Cerebellar nuclear complex (tissue), 1 donor: ENCODE measurements at regions not wholly inside any gene's neighbourhood (a gene's known extent, or its start where the extent isn't known, plus 50 kb on each side); places are given as distances from the start of the nearest gene placed in this dataset.
A peak's percentile ranks its signal among the peaks of the same experiment; 100 is the strongest.

ENCODE experiments used
- DNase-seq, 2 experiments: peaks; one replicate each; lab custom pipeline; 2025; lab: John Stamatoyannopoulos, UW

- DNase-seq = no peak
Observed at GRCh38 chr5:167555565-167556166, 735.8 kb upstream of the WWC1 start.

GRCh38 chr5:167557359-167557758 lies 734.1 kb upstream of the WWC1 start:
- DNase-seq = no peak

GRCh38 chr5:167561796-167562195 lies 729.6 kb upstream of the WWC1 start:
- no peak for DNase-seq

- no peak for DNase-seq
Observed at GRCh38 chr5:167564275-167564674, 727.2 kb upstream of the WWC1 start.

- no peak for DNase-seq
Observed at GRCh38 chr5:167565189-167565954, 726.1 kb upstream of the WWC1 start.

- DNase-seq = no peak
Observed at GRCh38 chr5:167570431-167570830, 721.0 kb upstream of the WWC1 start.

- no peak for DNase-seq
Observed at GRCh38 chr5:167571824-167572223, 719.6 kb upstream of the WWC1 start.

- peak; percentile 20 to 67 for DNase-seq
Observed at GRCh38 chr5:167573370-167574127, 717.9 kb upstream of the WWC1 start.

GRCh38 chr5:167574464-167574863 lies 717.0 kb upstream of the WWC1 start:
- DNase-seq = peak in 1 of 2 experiments; percentile 11

GRCh38 chr5:167575330-167575729 lies 716.1 kb upstream of the WWC1 start:
- no peak for DNase-seq

- no peak for DNase-seq
Observed at GRCh38 chr5:167576126-167576525, 715.3 kb upstream of the WWC1 start.

GRCh38 chr5:167576897-167577296 lies 714.5 kb upstream of the WWC1 start:
- DNase-seq = no peak

GRCh38 chr5:167577616-167578015 lies 713.8 kb upstream of the WWC1 start:
- no peak for DNase-seq

- DNase-seq = no peak
Observed at GRCh38 chr5:167578977-167579692, 712.3 kb upstream of the WWC1 start.

- no peak for DNase-seq
Observed at GRCh38 chr5:167579693-167580055, 711.8 kb upstream of the WWC1 start.

GRCh38 chr5:167580608-167581007 lies 710.8 kb upstream of the WWC1 start:
- no peak for DNase-seq

GRCh38 chr5:167582283-167582682 lies 709.2 kb upstream of the WWC1 start:
- no peak for DNase-seq

- DNase-seq = no peak
Observed at GRCh38 chr5:167582886-167583285, 708.6 kb upstream of the WWC1 start.

- no peak for DNase-seq
Observed at GRCh38 chr5:167585184-167585583, 706.3 kb upstream of the WWC1 start.

GRCh38 chr5:167587772-167588437 lies 703.5 kb upstream of the WWC1 start:
- DNase-seq = no peak

- no peak for DNase-seq
Observed at GRCh38 chr5:167592114-167592513, 699.3 kb upstream of the WWC1 start.
